ENCODE measurements at regions not wholly inside any gene's neighbourhood (a gene's known extent, or its start where the extent isn't known, plus 50 kb on each side); places are given as distances from the start of the nearest gene placed in this dataset.

DNA sequence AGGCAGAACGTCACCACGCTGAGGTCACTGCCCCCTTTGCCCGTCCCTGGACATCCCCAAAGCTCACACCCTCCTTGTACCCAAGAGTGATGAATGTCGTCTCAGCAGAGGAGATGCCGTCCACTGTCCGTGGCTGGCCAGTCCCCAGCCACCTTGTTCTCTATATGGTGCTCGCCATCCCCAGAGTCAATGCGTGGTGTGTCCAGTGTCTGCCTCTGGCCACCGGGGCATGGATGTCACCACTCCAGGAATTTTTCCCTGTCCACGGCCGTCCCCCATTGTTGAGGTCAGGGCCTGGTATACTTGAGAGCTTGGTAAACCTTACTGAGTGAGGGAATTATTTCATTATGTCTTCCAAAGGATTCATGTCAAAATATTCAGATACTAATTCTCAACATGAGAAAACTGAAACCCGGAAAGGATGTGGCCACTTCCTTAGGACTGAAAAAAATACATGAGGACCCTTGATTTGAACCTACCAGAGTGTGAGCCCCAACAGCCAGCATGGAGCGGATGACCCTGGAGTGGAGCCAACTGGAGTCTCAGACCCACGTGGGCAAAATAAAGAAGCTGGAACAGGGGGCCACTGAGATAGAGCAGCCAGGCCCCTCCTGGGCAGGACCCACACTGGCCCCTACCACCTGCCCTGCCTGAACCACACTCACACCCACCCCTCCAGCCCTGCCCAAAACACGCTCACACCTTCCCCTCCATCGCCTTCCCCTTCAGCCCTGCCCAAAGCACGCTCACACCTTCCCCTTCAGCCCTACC lies 376.4 kb downstream of the BRD1 start:
- Histone ChIP-seq H3K4me3 (no peak overlapping the region), H3K27ac (no peak overlapping the region), H3K27me3 (peaks cover 0 to 76% (median 4%) of the 10 kb centered on the region in 4 donors), H3K9me3 (no peaks in the 10 kb centered on the region), H3K4me1 (no peaks in the 10 kb centered on the region), H3K36me3 (no peaks in the 10 kb centered on the region)
- TF ChIP-seq POLR2A (IDR thresholded peaks at IDR 0.05), result no peak
- intact Hi-C loops (cut with DNase I), result no loop called here
- no peak for DNase-seq
- 55 to 65% methylated on average over 14 to 17 of the region's 17 CpGs for WGBS, 2 donors

DNA sequence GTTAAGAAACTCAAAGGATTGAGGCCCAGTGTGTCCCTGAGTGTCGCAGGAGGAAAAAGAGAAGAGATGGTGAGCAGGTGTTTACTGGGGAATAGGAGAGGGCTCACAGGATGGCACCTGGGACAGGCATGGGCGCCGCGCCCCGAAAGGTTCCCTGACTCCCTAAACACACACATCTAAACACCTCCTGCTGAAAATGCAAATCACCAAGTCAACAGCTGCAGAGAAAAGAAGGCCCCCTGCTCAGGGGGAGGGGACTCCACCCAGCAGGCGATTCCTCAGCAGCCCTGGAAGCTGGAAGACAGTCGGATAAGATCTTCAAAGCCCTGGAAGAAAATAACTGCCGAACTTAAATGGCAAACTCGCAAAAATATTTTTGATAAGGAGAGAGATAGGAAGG lies 377.2 kb downstream of the BRD1 start:
- Histone ChIP-seq H3K4me3 (no peak overlapping the region), H3K27ac (no peak overlapping the region), H3K36me3 (no peaks in the 10 kb centered on the region), H3K4me1 (no peaks in the 10 kb centered on the region), H3K27me3 (peaks cover 0 to 73% (median 4%) of the 10 kb centered on the region in 4 donors), H3K9me3 (no peaks in the 10 kb centered on the region)
- no peak for TF ChIP-seq POLR2A (IDR thresholded peaks at IDR 0.05)
- TF ChIP-seq, protein P1, sequence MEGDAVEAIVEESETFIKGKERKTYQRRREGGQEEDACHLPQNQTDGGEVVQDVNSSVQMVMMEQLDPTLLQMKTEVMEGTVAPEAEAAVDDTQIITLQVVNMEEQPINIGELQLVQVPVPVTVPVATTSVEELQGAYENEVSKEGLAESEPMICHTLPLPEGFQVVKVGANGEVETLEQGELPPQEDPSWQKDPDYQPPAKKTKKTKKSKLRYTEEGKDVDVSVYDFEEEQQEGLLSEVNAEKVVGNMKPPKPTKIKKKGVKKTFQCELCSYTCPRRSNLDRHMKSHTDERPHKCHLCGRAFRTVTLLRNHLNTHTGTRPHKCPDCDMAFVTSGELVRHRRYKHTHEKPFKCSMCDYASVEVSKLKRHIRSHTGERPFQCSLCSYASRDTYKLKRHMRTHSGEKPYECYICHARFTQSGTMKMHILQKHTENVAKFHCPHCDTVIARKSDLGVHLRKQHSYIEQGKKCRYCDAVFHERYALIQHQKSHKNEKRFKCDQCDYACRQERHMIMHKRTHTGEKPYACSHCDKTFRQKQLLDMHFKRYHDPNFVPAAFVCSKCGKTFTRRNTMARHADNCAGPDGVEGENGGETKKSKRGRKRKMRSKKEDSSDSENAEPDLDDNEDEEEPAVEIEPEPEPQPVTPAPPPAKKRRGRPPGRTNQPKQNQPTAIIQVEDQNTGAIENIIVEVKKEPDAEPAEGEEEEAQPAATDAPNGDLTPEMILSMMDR (IDR thresholded peaks at IDR 0.05), result no peak
- no peak for DNase-seq
- 6 to 8% methylated on average over 9 of the region's 9 CpGs for WGBS, 2 donors
- intact Hi-C loops (cut with DNase I), result no loop called here

DNA sequence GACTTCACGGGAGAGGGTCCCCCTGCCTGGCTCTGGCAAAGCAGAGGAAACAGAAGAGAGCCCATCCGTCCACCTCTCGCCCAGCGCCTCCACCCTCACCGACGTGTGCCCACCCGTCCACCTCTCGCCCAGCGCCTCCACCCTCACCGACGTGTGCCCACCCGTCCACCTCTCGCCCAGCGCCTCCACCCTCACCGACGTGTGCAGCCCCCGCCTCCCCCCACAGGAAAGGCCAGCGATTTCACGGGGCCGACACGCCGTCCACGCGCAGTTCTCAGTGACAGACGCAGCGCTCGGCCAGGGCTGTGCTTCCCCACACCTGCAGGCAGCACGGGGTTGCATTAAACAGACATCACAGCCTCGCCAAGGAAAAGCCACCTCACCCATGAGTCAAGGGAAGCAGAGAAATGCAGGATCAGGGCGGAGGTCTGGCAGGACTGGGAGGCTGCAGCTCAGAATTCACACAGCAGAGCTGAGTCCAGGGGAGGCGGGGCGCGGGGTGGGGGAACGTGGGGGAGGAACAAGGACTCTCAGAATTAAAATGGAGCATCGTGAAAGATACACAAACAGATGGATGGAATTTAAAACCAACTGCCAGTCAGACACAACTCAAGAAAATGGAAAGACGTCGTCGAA lies 377.7 kb downstream of the BRD1 start:
- 18 to 24% methylated on average over 10 to 19 of the region's 38 CpGs for WGBS, 2 donors

DNA sequence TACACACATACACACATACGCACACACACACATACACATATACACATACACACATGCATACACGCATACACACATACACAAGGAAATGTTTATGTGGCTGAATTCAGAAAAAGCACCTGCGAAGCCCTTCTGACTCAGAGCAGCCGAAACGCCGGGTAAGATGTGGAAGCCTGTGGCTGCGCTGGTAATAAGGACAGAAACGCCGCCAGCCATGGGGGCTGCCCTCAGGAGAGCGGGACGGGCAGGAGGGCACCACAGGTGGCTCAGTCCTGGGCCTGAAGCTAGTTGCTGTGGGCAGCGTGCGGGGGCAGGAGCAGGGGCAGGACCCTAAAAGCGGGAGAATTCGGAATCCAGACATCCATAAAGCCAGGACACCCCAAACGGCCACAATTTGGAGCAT lies 378.3 kb downstream of the BRD1 start:
- H3K27me3 ChIP-seq, result peaks cover 0 to 62% (median 4%) of the 10 kb centered on the region in 4 donors
- no peaks in the 10 kb centered on the region for H3K9me3 ChIP-seq
- H3K4me3 ChIP-seq, result no peak overlapping the region
- no peaks in the 10 kb centered on the region for H3K36me3 ChIP-seq
- no peak overlapping the region for H3K27ac ChIP-seq
- TF ChIP-seq, protein P1 (IDR thresholded peaks at IDR 0.05), result no peak
- no peak for TF ChIP-seq POLR2A (IDR thresholded peaks at IDR 0.05)
- H3K4me1 ChIP-seq, result no peaks in the 10 kb centered on the region
- intact Hi-C loops (cut with DNase I), result no loop called here
- no peak for DNase-seq
- 58 to 83% methylated on average over 2 to 4 of the region's 16 CpGs for WGBS, 2 donors

More for the DNA sequence above, 377.7 kb downstream of the BRD1 start:
- intact Hi-C loops (cut with DNase I), result no loop called here
- Histone ChIP-seq H3K4me1 (no peaks in the 10 kb centered on the region), H3K36me3 (no peaks in the 10 kb centered on the region), H3K4me3 (no peak overlapping the region), H3K9me3 (no peaks in the 10 kb centered on the region), H3K27me3 (peaks cover 0 to 67% (median 4%) of the 10 kb centered on the region in 4 donors), H3K27ac (no peak overlapping the region)
- no peak for DNase-seq
- no peak for TF ChIP-seq POLR2A (IDR thresholded peaks at IDR 0.05)
- TF ChIP-seq, protein P1 (IDR thresholded peaks at IDR 0.05), result no peak

DNA sequence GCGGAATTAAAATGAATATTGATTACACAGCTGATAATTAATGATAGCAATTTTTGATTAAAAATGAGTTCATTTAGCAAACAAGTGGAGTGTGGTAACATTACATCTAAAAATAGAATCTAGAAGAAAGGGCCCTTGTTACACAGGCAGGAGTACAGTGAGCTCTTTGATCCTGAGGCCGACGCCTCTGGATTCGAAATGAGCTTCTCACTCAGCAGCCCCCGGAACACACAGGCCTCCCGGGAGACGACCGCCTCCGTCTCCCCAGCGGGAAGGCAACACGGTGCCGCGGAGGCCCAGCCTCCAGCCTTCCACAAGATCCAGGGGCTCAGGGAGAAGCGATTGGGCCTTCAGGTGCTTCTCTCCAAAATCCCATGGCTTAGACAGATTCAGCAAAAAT lies 379.1 kb downstream of the BRD1 start:
- no peaks in the 10 kb centered on the region for H3K4me1 ChIP-seq
- intact Hi-C loops (cut with DNase I), result no loop called here
- H3K9me3 ChIP-seq, result no peaks in the 10 kb centered on the region
- H3K27ac ChIP-seq, result no peak overlapping the region
- 74 to 75% methylated on average over 4 to 14 of the region's 14 CpGs for WGBS, 2 donors
- no peak for TF ChIP-seq POLR2A (IDR thresholded peaks at IDR 0.05)
- TF ChIP-seq, protein P1 (IDR thresholded peaks at IDR 0.05), result no peak
- peaks cover 0 to 66% (median 4%) of the 10 kb centered on the region in 4 donors for H3K27me3 ChIP-seq
- no peak for DNase-seq
- H3K4me3 ChIP-seq, result no peak overlapping the region
- H3K36me3 ChIP-seq, result no peaks in the 10 kb centered on the region

Measured in esophagus squamous epithelium (tissue), 5 donors.